Nephron (organoid): ENCODE measurements at regions not wholly inside any gene's neighbourhood (a gene's known extent, or its start where the extent isn't known, plus 50 kb on each side); places are given as distances from the start of the nearest gene placed in this dataset.
"Not testable (repeated sequence)": the region's sequence is repeated elsewhere in the genome, so short reads cannot be mapped to it uniquely, and the experiment has no call there.

ENCODE experiments used
- H3K27ac Mint-ChIP-seq, 3 experiments: 2 replicates each; pipeline ENCODE4 v1.8.0; 2020; ENCODE audit warnings: mixed read lengths in 3 of 3, mild to moderate bottlenecking in 2 of 3, moderate library complexity in 1 of 3
- H3K27me3 Mint-ChIP-seq: 2 replicates; pipeline ENCODE4 v1.8.0; 2021; ENCODE audit warnings: low read depth, mild to moderate bottlenecking, moderate library complexity, mixed read lengths
- H3K36me3 Mint-ChIP-seq: 2 replicates; pipeline ENCODE4 v1.8.0; 2020; ENCODE audit warnings: low read depth, mixed read lengths
- H3K4me1 Mint-ChIP-seq: 2 replicates; pipeline ENCODE4 v1.8.0; 2020; ENCODE audit warnings: mixed read lengths
- H3K4me3 Mint-ChIP-seq, 3 experiments: 2 replicates each; pipeline ENCODE4 v1.8.0; 2020; ENCODE audit warnings: mild to moderate bottlenecking in 3 of 3, mixed read lengths in 3 of 3, moderate library complexity in 2 of 3
- H3K9me3 Mint-ChIP-seq: 2 replicates; pipeline ENCODE4 v1.8.0; 2020; ENCODE audit warnings: mixed read lengths
- TF ChIP-seq, protein P1 (sequence below), 3 experiments: fragments of 200-600 bp; sonication (generic); IDR thresholded peaks; one replicate each; pipeline ENCODE4 v1.5.0; 2021; ENCODE audit warnings: antibody characterized with exemption in 3 of 3; ENCODE audit not compliant: unreplicated experiment in 3 of 3

DNA sequence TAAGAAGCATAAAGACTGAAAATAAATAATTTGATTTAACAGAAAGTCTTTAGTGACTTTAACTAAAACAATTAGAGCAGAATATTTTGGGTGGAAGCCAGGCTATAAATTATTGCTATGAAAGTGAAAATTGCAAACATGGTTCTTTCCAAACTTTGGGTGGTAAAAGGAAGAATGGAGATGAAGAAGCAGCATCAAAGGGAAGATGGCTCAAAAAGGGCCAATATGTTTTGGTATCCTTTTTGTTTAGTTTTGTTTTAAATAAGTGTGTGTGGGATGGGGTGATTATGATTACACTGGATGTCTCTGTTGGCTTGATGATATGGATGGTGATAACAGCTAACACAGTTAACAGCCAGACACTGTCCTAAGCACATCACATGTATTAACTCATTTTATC lies 153.7 kb downstream of the CYB561 start:
- TF ChIP-seq, protein P1, sequence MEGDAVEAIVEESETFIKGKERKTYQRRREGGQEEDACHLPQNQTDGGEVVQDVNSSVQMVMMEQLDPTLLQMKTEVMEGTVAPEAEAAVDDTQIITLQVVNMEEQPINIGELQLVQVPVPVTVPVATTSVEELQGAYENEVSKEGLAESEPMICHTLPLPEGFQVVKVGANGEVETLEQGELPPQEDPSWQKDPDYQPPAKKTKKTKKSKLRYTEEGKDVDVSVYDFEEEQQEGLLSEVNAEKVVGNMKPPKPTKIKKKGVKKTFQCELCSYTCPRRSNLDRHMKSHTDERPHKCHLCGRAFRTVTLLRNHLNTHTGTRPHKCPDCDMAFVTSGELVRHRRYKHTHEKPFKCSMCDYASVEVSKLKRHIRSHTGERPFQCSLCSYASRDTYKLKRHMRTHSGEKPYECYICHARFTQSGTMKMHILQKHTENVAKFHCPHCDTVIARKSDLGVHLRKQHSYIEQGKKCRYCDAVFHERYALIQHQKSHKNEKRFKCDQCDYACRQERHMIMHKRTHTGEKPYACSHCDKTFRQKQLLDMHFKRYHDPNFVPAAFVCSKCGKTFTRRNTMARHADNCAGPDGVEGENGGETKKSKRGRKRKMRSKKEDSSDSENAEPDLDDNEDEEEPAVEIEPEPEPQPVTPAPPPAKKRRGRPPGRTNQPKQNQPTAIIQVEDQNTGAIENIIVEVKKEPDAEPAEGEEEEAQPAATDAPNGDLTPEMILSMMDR (IDR thresholded peaks at IDR 0.05; ENCODE audit: unreplicated experiment in 3 of 3), result no peak
- Mint-ChIP-seq H3K4me3 (no peak overlapping the region), H3K27ac (peak overlapping the region in 1 of 3 experiments; percentile 77), H3K36me3 (peaks cover 65% of the 10 kb centered on the region), H3K4me1 (peaks cover 32% of the 10 kb centered on the region), H3K27me3 (no peaks in the 10 kb centered on the region), H3K9me3 (peaks cover 36% of the 10 kb centered on the region)

DNA sequence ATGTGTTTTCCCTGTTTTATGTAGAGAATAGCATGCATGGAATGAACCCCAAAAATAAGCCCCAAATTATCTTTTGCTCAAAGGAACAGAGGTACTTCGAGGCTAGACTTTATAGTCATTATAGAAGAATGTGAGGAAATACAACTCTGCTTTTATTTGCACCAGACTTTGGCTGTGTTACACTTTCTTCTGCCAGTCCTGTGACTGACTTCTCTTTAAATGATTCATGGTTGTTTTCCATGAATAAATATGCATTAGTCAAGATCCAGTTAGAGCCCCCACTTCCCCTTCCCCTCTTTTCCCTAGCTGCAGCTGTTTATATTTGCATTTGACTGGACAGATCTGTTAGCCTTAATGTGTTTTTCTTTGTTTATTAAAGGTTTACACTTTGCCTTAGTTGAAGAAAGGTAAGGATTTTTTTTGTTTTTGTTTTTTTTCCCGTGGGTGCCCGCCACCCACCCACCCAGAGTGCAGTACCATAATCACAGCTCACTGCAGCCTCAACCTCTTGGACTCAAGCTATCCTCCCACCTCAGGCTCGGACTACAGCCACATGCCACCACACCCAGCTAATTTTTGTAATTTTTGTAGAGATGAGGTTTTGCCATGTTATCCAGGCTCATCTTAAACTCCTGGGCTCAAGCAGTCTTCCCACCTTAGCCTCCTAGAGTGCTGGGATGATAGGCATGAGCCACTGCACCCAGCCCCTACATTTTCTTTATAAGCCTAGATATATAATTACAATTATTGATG lies 152.6 kb downstream of the CYB561 start:
- H3K27ac Mint-ChIP-seq, result peak overlapping the region in 2 of 3 experiments; percentile 12 to 77
- peaks cover 32% of the 10 kb centered on the region for H3K4me1 Mint-ChIP-seq
- no peaks in the 10 kb centered on the region for H3K27me3 Mint-ChIP-seq
- peaks cover 35% of the 10 kb centered on the region for H3K9me3 Mint-ChIP-seq
- H3K4me3 Mint-ChIP-seq, result no peak overlapping the region
- H3K36me3 Mint-ChIP-seq, result peaks cover 61% of the 10 kb centered on the region
- TF ChIP-seq, protein P1 (IDR thresholded peaks at IDR 0.05; ENCODE audit: unreplicated experiment in 3 of 3), result no peak

DNA sequence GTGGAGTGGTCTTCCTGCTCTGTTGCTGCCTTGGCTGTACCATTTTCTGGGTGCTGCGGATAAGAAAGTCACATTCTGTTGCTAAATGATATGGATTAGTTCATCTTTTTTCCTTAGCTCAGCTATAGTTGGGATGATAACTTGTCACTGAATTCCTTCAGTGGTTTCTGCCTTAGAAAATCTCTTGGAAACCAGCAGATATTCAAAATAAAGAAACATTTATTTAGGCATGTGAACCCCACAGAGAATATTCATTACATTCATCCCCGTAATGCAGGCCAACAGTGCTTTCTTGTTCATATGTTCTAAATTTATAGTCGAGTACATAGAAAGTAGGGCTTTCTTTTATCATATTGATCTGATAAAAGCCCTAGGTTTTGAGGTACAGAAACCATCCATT lies 151.3 kb downstream of the CYB561 start:
- no peak overlapping the region for H3K4me3 Mint-ChIP-seq
- H3K4me1 Mint-ChIP-seq, result peaks cover 32% of the 10 kb centered on the region
- TF ChIP-seq, protein P1 (IDR thresholded peaks at IDR 0.05; ENCODE audit: unreplicated experiment in 3 of 3), result no peak
- peaks cover 33% of the 10 kb centered on the region for H3K9me3 Mint-ChIP-seq
- peaks cover 59% of the 10 kb centered on the region for H3K36me3 Mint-ChIP-seq
- peak overlapping the region in 2 of 3 experiments; percentile 55 to 77 for H3K27ac Mint-ChIP-seq
- no peaks in the 10 kb centered on the region for H3K27me3 Mint-ChIP-seq

DNA sequence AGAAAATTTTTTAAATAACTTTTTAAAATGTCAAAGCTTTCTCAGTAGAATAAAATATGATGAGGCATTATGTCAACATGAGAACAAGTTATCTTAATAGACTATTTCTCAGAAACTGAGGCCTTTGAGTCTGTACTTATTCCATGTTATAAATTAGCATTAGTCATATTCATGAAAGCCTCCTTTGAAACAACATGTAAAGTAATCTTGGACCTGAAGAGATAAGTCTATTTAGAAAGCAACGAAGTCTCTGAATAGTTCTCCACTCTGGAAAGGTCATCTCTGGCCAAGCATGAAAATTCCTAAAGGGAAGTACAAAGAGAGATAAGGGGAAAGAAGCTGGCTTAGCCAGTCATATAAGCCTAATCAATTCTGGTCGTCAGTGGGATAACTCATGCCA lies 150.8 kb downstream of the CYB561 start:
- Mint-ChIP-seq H3K9me3 (peaks cover 39% of the 10 kb centered on the region), H3K4me3 (no peak overlapping the region), H3K4me1 (peaks cover 32% of the 10 kb centered on the region), H3K27ac (no peak overlapping the region), H3K27me3 (no peaks in the 10 kb centered on the region), H3K36me3 (peaks cover 63% of the 10 kb centered on the region)
- TF ChIP-seq, protein P1 (IDR thresholded peaks at IDR 0.05; ENCODE audit: unreplicated experiment in 3 of 3), result no peak

DNA sequence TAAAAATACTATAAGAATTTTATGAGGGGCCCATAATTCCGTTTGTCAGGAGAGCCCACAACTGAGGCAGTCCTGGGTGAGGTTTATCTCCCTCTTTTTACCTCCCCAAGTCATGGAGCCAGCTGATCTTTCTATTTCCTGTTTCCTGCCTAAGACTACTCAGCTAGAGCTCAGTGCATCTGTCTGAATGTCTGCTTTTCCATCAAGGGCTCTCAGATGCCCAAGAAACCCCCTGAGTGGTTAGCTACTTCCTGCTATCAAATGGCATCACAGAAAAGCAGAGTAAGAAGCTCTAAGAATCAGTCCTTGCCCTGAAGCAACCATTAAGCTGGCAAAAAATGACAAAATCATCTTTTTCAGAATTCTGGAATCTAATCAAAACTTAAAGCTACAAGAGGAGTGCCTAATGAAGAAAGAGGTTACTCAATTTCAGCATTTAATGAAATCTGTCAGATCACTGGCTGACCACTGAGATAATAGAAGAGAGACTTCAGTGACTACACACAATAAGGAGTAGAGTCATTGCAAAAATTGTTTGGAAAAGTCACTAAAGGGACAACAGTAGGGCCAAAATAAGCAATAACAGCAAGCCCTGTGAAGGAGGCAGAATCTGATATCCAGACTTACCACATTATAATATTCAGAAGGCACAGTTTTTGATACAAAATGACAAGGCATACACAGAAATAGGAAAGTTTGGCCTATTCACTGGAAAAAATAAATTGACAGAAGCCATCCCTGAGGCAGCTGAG lies 150.1 kb downstream of the CYB561 start:
- Mint-ChIP-seq H3K9me3 (peaks cover 46% of the 10 kb centered on the region), H3K4me1 (peaks cover 32% of the 10 kb centered on the region), H3K36me3 (peaks cover 64% of the 10 kb centered on the region), H3K4me3 (no peak overlapping the region), H3K27ac (no peak overlapping the region), H3K27me3 (no peaks in the 10 kb centered on the region)
- TF ChIP-seq, protein P1 (IDR thresholded peaks at IDR 0.05; ENCODE audit: unreplicated experiment in 3 of 3), result no peak

DNA sequence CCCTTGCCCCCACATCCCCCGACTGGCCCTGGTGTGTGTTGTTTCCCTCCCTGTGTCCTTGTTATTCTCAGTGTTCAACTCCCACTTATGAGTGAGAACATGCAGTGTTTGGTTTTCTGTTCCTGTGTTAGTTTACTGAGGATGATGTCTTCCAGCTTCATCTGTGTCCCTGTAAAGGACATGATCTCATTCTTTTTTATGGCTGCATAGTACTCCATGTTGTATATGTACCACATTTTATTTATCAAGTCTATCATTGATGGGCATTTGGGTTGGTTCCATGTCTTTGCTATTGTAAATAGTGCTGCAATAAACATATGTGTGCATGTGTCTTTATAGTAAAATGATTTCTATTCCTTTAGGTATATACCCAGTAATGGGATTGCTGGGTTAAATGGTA lies 147.2 kb downstream of the CYB561 start:
- H3K9me3 Mint-ChIP-seq, result peaks cover 71% of the 10 kb centered on the region
- H3K4me3 Mint-ChIP-seq, H3K27ac Mint-ChIP-seq, H3K4me1 Mint-ChIP-seq, H3K27me3 Mint-ChIP-seq: not testable (repeated sequence)
- peaks cover 82% of the 10 kb centered on the region for H3K36me3 Mint-ChIP-seq
